ENCODE measurements at regions not wholly inside any gene's neighbourhood (a gene's known extent, or its start where the extent isn't known, plus 50 kb on each side); places are given as distances from the start of the nearest gene placed in this dataset.
"Not testable (repeated sequence)": the region's sequence is repeated elsewhere in the genome, so short reads cannot be mapped to it uniquely, and the experiment has no call there.

DNA sequence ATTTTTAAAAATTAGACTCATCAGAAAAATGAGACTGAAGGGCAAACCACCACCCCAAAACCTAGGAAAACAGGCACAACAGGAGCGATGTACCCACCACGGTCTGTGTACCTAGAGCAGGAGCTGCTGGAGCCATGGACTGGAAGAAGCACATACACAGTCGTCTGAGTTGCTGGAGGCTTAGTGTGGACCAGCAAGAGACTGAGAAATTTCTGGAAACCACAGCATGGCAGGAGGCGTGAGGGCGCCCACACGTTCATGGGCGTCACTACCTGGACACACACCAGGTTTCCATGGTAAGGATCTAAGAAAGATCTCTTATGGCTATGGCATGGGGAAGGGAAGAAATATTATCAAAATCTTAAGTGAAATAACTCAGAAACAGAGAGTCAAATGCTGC, 91.9 kb downstream of the MED10 start:
- DNase-seq (ENCODE audit: low spot score), result no peak
- H3K4me3 ChIP-seq (ENCODE audit: low read depth, low read length, poor library complexity, severe bottlenecking), result no peak overlapping the region
- ChIA-PET CTCF (no interaction called here), POLR2A (ENCODE audit: low non-redundant PET) (no interaction called here)
- TF ChIP-seq, protein P1, sequence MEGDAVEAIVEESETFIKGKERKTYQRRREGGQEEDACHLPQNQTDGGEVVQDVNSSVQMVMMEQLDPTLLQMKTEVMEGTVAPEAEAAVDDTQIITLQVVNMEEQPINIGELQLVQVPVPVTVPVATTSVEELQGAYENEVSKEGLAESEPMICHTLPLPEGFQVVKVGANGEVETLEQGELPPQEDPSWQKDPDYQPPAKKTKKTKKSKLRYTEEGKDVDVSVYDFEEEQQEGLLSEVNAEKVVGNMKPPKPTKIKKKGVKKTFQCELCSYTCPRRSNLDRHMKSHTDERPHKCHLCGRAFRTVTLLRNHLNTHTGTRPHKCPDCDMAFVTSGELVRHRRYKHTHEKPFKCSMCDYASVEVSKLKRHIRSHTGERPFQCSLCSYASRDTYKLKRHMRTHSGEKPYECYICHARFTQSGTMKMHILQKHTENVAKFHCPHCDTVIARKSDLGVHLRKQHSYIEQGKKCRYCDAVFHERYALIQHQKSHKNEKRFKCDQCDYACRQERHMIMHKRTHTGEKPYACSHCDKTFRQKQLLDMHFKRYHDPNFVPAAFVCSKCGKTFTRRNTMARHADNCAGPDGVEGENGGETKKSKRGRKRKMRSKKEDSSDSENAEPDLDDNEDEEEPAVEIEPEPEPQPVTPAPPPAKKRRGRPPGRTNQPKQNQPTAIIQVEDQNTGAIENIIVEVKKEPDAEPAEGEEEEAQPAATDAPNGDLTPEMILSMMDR (conservative IDR thresholded peaks at IDR 0.05; ENCODE audit: low read depth, low read length), result no peak
- no peak for TF ChIP-seq EZH2 (IDR thresholded peaks at IDR 0.05; ENCODE audit: borderline replicate concordance, low read depth, low read length, poor library complexity, severe bottlenecking)
- H3K4me1 ChIP-seq (ENCODE audit: insufficient read depth, low read length, poor library complexity, severe bottlenecking), result no peaks in the 10 kb centered on the region
- no peaks in the 10 kb centered on the region for H3K36me3 ChIP-seq (ENCODE audit: insufficient read depth, low read length, poor library complexity, severe bottlenecking)
- no TSS peak for BruUV-seq (replicated peaks)
- H3K27me3 ChIP-seq (replicated peaks; ENCODE audit: insufficient read depth, low read depth, low read length, poor library complexity), result peaks cover 51% of the 10 kb centered on the region
- intact Hi-C loops (cut with micrococcal nuclease; ENCODE audit: unreplicated experiment), result no loop called here
- H3K27ac ChIP-seq (ENCODE audit: low read depth, low read length, poor library complexity, severe bottlenecking), result no peak overlapping the region
- no peaks in the 10 kb centered on the region for H3K9me3 ChIP-seq (ENCODE audit: low read depth, low read length, poor library complexity, severe bottlenecking)

DNA sequence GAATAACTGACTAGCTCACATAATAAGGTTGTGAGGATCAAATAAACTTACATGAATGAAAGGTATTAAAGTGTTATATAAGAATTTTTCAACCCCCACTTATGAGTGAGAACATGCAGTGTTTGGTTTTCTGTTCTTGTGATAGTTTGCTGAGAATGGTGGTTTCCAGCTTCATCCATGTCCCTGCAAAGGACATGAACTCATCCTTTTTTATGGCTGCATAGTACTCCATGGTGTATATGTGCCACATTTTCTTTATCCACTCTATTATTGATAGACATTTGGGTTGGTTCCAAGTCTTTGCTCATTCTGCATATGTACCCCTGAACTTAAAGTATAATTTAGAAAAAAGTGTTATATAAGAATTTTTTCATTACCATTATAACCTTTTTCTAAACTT, 93.9 kb downstream of the MED10 start:
- CTCF ChIA-PET; DNase-seq (ENCODE audit: low spot score); H3K27ac ChIP-seq (ENCODE audit: low read depth, low read length, poor library complexity, severe bottlenecking); POLR2A ChIA-PET (ENCODE audit: low non-redundant PET); H3K36me3 ChIP-seq (ENCODE audit: insufficient read depth, low read length, poor library complexity, severe bottlenecking); BruUV-seq (replicated peaks); H3K4me3 ChIP-seq (ENCODE audit: low read depth, low read length, poor library complexity, severe bottlenecking); intact Hi-C loops (cut with micrococcal nuclease; ENCODE audit: unreplicated experiment); H3K4me1 ChIP-seq (ENCODE audit: insufficient read depth, low read length, poor library complexity, severe bottlenecking); H3K9me3 ChIP-seq (ENCODE audit: low read depth, low read length, poor library complexity, severe bottlenecking): not testable (repeated sequence)
- H3K27me3 ChIP-seq (replicated peaks; ENCODE audit: insufficient read depth, low read depth, low read length, poor library complexity), result peaks cover 63% of the 10 kb centered on the region

DNA sequence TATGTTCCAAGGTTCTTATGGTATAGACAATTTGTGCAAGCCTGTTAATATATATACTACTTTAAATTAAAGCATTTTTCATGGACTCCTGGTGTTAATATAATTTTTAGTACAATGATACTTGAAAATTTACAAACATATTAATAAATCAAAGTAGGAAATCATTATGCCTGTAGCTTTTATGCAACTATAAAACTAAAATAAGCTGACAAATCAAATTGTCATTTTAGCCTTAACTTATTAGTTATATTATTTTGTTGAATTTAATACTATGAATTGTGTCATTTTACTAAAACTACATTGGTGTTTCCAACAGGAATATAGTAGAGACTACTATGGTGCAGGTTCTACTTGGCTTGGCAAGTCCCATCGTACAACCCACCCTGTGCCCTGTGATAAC, 96.0 kb downstream of the MED10 start:
- intact Hi-C loops (cut with micrococcal nuclease; ENCODE audit: unreplicated experiment), result no loop called here
- no peaks in the 10 kb centered on the region for H3K4me1 ChIP-seq (ENCODE audit: insufficient read depth, low read length, poor library complexity, severe bottlenecking)
- no peaks in the 10 kb centered on the region for H3K36me3 ChIP-seq (ENCODE audit: insufficient read depth, low read length, poor library complexity, severe bottlenecking)
- BruUV-seq (replicated peaks), result no TSS peak
- POLR2A ChIA-PET (ENCODE audit: low non-redundant PET), result no interaction called here
- no peak for TF ChIP-seq EZH2 (IDR thresholded peaks at IDR 0.05; ENCODE audit: borderline replicate concordance, low read depth, low read length, poor library complexity, severe bottlenecking)
- TF ChIP-seq, protein P1 (conservative IDR thresholded peaks at IDR 0.05; ENCODE audit: low read depth, low read length), result no peak
- H3K9me3 ChIP-seq (ENCODE audit: low read depth, low read length, poor library complexity, severe bottlenecking), result no peaks in the 10 kb centered on the region
- H3K27me3 ChIP-seq (replicated peaks; ENCODE audit: insufficient read depth, low read depth, low read length, poor library complexity), result peaks cover 43% of the 10 kb centered on the region
- H3K4me3 ChIP-seq (ENCODE audit: low read depth, low read length, poor library complexity, severe bottlenecking), result no peak overlapping the region
- CTCF ChIA-PET, result no interaction called here
- no peak overlapping the region for H3K27ac ChIP-seq (ENCODE audit: low read depth, low read length, poor library complexity, severe bottlenecking)
- no peak for DNase-seq (ENCODE audit: low spot score)

DNA sequence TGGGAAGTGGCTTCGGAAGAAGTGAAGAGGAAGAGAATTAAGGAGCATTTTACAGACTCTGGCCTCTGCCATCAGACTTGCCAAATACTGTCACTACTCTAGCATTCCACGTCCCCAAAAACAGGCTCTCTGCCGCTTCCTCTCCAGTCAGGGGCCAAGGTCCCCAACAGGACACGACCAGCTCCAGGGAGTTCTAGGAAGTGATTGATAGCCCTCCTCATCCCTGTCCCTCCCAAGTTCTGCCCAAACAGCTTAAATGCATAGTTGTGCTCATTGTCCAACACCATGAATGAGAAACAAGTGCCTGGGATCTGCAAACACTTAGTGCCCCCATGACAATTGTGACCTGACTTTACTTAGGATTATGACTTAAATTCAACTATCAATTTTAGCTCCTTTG, 96.5 kb downstream of the MED10 start:
- ChIA-PET POLR2A (ENCODE audit: low non-redundant PET) (no interaction called here), CTCF (no interaction called here)
- Histone ChIP-seq H3K27ac (ENCODE audit: low read depth, low read length, poor library complexity, severe bottlenecking) (no peak overlapping the region), H3K4me1 (ENCODE audit: insufficient read depth, low read length, poor library complexity, severe bottlenecking) (no peaks in the 10 kb centered on the region), H3K4me3 (ENCODE audit: low read depth, low read length, poor library complexity, severe bottlenecking) (no peak overlapping the region), H3K36me3 (ENCODE audit: insufficient read depth, low read length, poor library complexity, severe bottlenecking) (no peaks in the 10 kb centered on the region), H3K9me3 (ENCODE audit: low read depth, low read length, poor library complexity, severe bottlenecking) (no peaks in the 10 kb centered on the region), H3K27me3 (replicated peaks; ENCODE audit: insufficient read depth, low read depth, low read length, poor library complexity) (peaks cover 38% of the 10 kb centered on the region)
- intact Hi-C loops (cut with micrococcal nuclease; ENCODE audit: unreplicated experiment), result no loop called here
- no peak for TF ChIP-seq EZH2 (IDR thresholded peaks at IDR 0.05; ENCODE audit: borderline replicate concordance, low read depth, low read length, poor library complexity, severe bottlenecking)
- TF ChIP-seq, protein P1 (conservative IDR thresholded peaks at IDR 0.05; ENCODE audit: low read depth, low read length), result no peak
- no TSS peak for BruUV-seq (replicated peaks)
- no peak for DNase-seq (ENCODE audit: low spot score)
